ENCODE measurements at regions not wholly inside any gene's neighbourhood (a gene's known extent, or its start where the extent isn't known, plus 50 kb on each side); places are given as distances from the start of the nearest gene placed in this dataset.
"Not testable (repeated sequence)": the region's sequence is repeated elsewhere in the genome, so short reads cannot be mapped to it uniquely, and the experiment has no call there.

DNA sequence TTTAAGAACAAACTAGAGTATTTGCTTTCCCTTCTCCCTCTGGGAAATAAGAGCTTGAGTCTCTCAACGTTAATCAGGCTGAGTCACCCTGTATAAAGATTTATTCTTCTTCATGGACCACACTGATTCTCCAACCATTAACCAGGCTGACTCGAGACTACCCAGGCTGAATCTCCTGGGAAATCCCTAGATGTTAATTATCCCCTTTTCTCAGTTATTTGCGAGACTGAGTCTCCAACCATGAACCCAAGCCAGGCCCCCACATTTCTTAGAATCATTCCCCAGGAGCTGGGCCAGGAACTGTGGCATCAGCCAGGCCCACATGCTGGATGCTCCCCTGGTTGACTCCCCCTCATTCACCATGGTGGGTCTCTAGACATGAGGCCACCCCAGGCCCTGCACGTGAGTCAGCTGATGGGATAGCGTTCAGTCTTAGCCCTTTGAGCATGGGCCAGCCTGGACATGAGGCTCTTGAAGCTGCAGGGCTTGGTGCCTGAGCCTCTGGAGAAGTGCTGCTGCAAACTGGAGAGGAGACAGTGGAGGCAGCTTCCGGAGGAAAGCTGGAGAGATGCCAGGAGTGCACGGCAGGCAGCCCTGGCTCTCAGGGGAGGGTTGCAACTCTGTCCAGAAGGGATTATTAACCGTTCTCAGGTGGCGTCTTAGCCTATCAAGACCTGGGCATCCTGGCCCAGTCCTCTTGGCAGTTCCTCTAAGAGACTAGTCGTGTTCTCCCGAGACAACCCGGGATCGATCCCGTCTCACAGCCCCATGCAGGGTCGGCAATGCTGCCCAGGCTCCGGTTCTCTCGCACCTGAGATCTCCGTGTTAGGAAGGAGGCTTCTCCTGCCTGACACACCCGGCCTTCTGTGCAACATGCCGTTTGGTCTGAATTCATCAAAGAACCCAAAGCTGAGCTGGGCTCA, 296.6 kb downstream of the ADGRD1 start:
- DNase-seq (ENCODE audit: low read depth in 2 of 2): no peak

DNA sequence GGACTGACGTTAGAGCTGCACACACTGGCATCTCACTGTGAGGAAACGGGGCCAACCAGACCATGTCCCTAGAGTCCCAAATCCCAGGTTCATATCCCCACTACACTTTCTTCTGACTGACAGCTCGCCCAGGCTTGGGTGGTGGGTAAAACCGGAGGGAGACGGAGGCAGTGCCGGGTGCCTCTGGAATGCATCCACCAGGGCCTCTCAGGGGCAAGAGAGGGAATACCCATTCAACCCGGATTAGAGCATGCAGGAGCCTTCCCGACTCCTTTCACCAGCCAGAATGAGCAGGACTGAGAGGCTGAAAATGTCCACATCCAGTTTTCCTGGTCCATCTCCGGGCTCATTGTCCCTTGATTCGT, 297.2 kb downstream of the ADGRD1 start:
- DNase-seq (ENCODE audit: low read depth in 2 of 2): no peak

DNA sequence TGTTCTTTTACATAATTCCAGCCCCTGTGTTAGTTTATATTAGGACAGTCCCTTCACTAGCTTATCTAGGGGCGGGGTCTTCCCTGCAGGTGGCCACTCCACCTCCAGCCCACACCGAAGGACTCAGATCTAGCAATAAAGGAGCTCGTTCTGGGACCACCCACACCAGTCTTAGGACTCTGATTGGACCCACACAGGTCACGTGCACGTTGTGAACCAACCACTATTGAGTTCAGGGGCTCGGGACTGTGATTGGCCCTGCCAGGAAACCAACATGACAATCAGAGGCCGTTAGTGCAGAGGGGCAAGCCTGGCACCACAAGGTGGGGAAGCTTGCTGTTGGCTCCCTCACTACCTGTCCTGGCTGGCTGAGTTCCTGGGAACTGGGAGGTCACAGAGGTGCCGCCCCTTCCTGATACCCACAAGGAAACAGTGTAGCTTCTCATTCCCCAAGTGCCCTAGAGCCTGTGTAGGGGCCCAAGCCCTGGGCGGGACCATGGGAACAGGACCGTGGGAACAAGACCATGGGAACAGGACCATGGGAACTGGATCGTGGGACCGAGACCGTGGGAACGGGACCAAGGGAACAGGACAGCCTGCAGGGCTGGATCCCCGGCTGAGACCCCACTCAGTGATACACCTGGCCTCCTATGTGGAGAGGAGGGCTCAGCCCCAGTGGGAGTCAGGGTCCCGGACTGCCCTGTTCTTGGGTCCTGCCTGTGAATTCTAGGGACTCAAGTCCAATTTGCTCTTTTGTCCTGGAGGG, 297.8 kb downstream of the ADGRD1 start:
- DNase-seq (ENCODE audit: low read depth in 2 of 2): no peak

DNA sequence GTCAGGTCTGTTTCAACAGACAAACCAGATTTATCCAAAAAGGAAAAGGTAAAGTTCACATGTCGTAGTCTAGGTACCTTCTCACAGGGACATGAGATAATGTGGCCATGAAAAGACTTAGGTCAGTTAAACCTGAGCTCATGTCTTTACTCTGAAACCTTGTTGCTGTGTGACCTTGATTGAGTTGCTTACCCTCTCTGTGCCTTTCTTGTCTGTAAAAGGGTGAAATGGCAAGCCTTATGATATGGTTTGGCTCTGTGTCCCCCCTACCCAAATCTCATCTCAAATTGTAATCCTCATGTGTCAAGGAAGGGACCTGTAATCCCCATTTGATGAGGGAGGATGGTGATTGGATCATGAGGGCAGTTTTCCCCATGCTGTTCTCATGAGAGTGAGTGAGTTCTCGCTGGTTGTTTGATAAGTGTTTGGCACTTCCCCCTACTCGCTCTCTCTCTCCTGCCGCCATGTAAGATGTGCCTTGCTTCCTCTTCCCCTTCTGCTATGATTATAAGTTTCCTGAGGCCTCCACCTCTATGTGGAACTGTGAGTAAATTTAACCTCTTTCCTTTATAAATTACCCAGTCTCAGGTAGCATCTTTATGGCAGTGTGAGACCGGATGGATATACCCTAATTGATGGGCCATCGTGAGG, 299.8 kb downstream of the ADGRD1 start:
- DNase-seq (ENCODE audit: low read depth in 2 of 2): no peak

DNA sequence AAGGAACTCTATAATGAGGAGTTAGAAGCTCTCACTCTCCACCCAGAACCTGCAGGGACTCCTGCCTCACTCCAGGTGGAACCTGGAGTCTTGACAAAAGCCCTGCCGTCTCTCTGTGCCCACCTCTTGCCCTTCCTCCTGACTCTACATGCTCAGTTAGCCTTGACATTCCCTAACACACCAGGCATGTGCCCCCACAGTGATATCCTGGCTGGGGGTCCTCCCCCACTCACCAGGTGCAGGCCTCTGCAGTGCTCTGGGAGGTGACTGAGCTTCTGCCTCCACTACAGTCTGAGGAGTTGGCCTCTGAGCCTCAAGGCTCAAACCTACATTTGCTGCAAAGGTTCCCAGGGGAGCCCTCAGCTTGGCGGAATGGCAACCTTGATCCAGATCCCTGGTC, 300.7 kb downstream of the ADGRD1 start:
- DNase-seq (ENCODE audit: low read depth in 2 of 2): no peak

DNA sequence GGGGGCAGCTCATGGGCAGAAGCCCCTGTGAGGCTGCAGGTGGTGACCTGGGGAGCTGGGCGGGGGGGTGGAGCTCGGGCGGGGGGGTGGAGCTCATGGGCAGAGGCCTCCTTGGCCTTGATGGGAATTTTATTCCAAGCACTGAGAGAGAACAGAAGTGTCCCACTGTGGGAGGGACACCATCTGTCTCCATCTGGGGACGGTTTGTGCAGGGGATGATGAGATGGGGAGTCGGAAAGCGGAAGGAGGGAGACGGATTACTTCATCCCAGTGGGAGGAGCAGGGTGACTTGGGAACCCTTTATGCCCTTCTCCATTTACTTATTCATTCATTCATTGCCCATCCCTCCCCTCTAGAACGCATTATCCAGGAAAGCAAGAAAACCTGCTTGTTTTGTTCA, 304.7 kb downstream of the ADGRD1 start:
- no peak for DNase-seq (ENCODE audit: low read depth in 2 of 2)

DNA sequence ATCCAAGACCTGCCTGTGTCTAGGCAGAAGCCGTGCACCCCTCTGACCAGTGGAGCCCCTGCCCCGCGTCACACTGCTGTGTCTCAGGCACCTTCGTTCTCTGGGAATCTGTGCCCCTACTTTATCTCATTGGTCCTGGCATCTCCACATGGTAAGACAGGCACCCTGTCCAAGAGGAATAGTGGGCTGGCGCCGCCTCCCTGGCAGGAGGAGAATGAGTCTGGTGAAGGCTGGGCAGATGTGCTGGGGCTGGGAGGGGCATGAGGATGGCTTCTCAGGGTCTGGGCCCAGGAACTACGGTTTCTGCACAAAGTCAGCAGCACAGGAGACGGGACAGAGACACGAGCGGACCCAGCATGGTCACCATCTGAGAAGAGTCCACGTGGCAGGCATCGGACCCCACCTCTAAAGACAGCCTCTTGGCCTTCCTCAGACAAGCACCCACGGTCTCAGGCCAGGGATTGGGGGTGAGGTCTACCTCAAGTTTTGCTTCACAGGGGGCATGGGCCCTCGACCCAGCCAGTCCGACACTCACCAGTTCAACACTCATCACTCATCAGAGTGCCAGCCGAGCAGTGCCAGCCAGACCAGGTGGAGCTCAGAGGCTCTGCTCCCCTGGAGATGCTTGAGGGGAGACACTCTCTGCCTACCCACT, 306.7 kb downstream of the ADGRD1 start:
- DNase-seq (ENCODE audit: low read depth in 2 of 2): no peak

DNA sequence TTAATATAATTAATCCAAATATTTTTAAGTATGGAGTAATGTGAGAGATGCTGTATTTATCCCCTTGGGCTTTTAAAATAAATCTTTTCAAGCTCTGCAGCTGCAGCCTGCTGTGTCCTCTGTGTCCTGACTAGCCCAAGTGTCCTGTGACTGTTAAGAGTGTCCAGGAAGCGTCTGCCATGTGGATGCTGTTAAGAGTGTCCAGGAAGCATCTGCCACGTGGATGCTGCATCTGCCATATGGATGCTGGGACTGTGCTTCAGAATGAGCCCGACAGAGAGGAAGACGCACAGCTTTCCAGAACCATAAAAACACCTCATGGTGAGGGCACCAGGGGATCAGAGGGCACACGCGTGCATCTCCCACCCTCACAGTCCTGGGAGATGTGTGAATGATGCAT, 307.2 kb downstream of the ADGRD1 start:
- no peak for DNase-seq (ENCODE audit: low read depth in 2 of 2)

DNA sequence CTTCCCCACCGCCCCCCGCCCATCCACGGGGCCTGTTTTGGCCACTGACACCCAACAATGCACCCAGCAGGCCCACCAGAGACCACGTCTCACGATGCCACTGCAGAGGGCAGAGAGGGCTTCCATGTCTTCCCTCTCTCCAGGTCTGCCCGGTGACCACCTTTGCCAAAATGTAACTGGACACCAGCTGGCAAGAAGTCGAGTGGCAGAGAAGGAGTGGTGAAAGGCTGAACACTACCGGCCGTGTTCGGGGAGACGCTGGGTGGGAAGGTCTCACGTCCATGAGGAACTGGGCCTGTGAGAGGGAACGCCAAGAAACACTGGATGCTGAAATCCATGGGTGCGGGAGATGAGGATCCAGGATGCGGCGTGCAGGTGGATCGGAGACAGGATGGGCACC, 308.2 kb downstream of the ADGRD1 start:
- DNase-seq (ENCODE audit: low read depth in 2 of 2): no peak

DNA sequence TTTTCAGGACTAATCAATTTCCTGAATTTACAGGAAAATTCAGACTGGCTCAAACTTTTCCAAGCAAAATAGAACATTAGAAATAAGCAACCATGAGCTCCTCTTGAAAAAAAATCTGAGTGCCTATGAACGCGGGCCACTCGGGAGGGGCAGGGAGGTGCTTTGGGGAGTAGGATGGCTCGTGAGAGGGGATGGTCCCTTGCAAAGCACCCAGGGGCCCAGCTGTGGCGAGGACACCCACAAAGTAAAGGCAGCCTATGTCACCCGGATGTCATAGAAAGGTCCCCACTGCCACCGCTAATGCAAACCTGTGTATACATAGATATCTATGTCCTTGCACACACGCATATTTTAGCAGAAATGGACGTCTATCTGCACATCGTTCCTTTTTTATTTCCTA, 309.9 kb downstream of the ADGRD1 start:
- DNase-seq (ENCODE audit: low read depth in 2 of 2): no peak

DNA sequence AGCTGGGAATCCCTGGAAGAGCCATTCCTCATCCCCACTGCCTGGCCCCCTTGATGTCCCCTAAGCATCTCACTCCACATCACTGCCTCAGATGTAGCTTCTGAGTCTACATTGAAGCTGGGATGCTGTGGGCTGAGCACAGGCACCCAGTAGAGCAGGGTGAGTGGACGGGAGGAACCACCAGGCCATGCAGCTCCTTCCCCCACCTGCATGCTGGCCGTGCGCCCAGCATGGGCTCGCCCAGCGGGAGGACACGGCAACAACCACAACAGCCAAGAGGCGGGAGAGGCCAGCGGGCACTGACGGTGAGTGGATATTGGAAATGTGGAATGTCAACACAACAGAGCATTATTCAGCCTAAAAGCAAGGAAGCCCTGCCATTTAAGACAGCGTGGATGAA, 310.9 kb downstream of the ADGRD1 start:
- no peak for DNase-seq (ENCODE audit: low read depth in 2 of 2)

DNA sequence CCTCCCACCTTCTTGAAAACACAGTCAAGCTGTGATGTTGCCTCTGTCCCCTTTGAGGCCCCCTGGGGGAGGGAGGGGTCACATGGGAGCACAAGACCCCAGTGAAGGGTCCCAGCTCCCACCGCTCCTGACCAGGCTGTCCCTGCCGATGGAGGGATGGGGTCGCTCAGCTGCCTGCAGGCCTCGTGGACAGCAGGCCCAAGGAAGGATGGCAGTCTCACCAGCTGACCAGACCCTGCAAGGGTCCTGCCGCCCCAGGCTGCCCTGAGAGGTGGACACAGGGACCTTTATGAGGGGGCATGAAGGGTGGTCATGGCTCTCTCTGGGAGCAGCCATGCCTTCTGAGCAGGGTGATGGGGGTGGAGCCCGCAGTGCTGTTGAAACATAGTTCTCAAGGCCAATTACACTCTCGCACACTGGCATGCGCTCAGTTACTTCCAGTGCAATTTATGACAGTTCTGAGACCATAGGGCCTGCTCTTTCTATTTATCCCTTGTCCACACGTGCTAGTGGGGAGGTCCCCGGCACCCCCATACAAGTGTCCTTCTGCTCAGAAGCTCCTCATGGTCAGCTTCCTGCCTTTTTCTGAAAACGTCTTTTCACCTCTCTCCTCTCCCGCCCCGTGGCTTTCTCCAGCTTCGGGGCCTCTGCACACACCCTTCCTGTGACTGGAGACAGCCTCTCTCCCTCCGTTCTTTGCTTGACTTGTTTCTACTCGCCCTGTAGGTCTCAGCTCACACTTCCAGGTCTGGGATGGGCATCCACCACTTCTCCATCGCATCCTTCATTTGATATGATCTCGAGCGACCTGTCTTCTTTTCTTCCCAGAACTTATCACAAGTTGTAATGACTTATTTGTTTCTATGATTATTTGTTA, 313.1 kb downstream of the ADGRD1 start:
- DNase-seq (ENCODE audit: low read depth in 2 of 2): no peak

DNA sequence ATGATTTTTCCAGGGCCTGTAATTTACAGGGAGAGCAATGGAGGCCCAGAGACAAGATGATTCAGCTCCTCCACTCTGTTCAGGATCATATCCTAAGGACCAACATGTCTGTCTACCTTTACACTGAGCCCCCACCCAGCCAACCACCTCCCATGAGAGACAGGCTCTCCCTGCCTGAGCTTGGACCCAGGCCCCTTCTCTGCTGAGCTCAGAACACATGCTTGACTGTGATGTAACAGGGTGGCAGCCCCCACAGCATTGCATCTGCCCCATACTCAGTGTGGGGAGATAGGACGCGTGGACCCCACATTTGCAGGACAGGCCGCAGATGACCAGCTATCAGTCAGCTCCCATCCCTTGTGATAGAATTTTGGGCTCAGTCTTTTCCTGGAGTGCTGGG, 313.9 kb downstream of the ADGRD1 start:
- no peak for DNase-seq (ENCODE audit: low read depth in 2 of 2)

DNA sequence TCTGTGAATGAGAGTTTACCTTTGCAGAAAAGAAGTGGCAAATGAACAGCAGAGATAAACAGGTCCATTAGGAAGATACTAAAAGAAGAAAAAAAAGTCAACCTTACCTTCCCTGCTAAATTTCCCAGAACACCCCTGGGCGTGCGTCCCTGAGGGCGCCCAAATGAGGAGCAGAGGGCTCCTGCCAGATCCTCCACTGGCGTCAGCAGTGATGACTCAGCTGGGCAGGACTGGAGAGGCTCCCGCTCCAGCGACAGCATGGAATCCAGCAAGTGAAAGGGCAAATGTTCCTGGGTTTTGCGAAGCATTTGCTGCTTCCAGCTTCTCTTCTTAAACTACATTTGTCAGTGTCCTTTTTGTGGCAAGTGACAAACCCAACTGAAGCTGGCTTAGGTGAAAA, 314.4 kb downstream of the ADGRD1 start:
- DNase-seq (ENCODE audit: low read depth in 2 of 2): not testable (repeated sequence)

DNA sequence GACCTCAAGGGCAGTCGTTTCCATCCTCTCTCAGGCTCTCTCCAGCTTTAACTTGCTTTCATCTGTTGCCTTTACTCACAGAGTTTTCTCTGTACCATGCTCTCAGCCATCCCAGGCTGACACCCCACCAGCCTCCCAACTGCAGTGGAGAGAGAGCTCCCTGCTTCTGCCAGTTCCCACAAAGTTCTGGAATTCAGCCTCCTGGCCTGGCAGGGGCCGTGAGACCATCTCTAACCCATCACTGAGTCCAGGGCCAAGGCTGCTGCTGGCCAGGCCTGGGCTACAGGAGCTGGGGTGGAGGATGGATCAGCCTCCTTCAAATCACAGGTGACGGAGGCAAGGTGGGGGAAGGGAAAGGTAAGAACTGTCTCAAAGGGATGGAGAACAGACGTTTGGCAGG, 314.9 kb downstream of the ADGRD1 start:
- DNase-seq (ENCODE audit: low read depth in 2 of 2): not testable (repeated sequence)

DNA sequence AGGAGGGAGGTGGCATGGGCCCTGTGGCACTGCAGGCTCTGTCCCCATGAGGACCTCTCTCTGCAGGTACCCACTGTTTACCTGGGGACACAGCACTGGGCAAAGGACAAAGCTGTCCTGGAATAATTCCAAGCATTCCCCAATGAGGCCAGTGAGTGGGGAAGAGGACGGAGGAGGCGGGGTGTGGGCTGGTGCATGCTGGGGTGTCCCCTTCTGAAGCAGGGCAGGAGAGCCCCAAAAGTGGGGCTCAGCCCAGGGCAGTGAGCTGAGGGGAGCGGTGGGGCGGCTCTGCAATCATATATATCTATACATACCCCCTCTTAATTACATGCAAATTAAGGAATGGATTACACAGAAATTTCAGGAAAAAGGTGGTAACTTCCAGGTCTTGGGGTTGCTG, 315.8 kb downstream of the ADGRD1 start:
- no peak for DNase-seq (ENCODE audit: low read depth in 2 of 2)

DNA sequence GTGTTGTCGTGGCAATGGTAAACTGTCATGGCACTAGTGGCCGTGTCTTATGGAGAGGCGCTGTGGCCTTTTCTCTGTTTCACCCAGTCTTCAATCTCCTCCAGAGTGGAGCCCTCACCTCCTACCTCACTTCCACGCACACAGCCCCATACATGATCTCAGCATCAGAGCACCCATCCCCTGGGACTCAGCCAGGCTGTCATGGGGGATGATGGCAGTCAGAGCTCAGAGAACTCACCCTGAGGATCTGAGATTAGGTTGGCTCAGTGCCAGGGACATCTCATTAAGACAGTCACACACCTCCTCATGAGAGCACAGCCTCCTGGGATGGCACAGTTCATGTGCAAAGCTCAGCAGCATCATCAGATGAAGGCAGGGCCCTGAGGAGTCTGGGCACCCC, 316.3 kb downstream of the ADGRD1 start:
- not testable (repeated sequence) for DNase-seq (ENCODE audit: low read depth in 2 of 2)

DNA sequence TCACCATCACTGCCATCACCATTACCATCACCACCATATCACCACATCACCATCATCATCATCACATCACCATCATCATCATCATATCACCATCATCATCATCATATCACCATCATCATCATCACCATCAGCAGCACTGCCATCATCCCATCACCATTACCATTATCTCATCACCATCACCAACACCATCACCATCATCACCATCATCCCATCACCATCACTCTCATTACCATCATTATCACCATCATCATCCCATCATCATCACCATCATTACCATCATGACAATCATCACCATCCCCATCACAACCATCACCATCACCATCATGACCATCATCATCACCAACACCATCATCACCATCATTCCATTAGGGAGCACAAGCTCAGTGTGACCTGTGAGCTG, 318.0 kb downstream of the ADGRD1 start:
- DNase-seq (ENCODE audit: low read depth in 2 of 2): no peak

DNA sequence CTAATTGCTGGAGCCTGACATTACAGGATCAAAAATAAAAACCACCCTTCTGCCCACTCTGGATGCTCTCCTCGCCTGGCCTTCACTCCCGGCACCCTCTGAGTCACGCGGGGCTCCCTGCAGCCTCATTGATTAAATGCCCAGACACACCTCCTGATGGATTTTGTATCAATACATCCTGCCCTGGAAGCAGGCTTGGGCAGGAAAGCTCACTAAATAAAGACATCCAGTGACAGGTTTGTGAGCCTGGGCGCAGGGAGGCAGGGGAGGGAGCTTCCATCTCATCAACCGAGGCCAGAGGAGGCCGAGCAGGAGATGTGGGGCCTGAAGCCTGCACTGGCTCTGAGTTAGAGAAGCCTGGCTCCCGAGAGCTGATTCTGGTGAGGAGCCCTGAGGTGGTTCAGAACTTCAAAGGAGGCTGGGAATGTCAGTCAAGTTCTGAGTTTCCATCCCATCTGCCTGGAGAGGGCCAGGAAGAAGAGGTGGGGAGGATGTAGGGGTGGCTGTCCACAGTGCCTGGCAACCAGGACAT, 318.6 kb downstream of the ADGRD1 start:
- not testable (repeated sequence) for DNase-seq (ENCODE audit: low read depth in 2 of 2)

DNA sequence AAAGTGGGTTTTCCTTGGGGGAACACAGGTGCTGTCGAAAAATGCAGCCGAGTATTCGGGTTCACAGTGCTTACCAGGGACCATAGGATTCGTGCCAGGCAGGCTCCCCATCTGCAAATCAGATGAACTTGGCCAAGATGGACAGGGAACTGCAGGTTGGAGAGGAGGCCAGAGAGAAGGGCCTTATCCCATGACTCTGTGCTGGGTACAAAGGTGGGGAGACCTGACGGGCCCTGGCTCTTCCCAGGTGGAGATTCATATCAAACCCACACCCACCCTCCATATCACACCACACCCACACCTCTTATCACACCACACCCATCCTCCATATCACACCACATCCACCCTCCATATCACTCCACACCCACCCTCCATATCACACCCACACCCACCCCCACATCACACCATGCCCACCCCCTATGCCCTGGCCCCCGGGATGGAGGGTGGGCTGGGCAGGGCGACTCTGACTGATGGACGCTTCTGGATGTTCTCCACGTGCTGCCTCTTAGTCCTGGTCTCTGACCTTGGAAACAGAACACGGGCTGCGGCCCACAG, 319.7 kb downstream of the ADGRD1 start:
- no peak for DNase-seq (ENCODE audit: low read depth in 2 of 2)

DNA sequence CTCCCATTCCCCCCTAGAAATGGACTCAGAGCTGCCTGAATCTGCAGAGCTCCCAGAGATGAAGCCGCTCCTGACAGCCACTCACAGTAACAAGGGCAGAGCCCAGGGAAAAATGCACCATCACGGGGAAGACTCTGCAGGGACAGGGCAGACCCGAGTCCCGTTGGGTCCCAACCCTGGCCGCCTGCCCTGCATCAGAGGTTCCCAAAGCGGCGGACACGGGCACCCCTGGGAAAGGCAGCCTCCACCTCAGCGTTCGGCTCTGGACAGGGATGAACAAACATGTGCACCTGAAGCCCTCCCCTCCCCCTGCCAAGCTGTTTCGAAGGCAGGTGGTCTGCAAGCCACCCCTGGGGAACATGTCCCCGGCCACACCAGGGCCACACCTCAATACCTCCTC, 320.4 kb downstream of the ADGRD1 start:
- DNase-seq (ENCODE audit: low read depth in 2 of 2): no peak
